H4 (cell line): ENCODE measurements at regions not wholly inside any gene's neighbourhood (a gene's known extent, or its start where the extent isn't known, plus 50 kb on each side); places are given as distances from the start of the nearest gene placed in this dataset.

Experiments used
- DNase-seq: peaks from one replicate; pipeline ENCODE4 v3.0.0-alpha.2; 2015; ENCODE audit warnings: low spot score

DNA sequence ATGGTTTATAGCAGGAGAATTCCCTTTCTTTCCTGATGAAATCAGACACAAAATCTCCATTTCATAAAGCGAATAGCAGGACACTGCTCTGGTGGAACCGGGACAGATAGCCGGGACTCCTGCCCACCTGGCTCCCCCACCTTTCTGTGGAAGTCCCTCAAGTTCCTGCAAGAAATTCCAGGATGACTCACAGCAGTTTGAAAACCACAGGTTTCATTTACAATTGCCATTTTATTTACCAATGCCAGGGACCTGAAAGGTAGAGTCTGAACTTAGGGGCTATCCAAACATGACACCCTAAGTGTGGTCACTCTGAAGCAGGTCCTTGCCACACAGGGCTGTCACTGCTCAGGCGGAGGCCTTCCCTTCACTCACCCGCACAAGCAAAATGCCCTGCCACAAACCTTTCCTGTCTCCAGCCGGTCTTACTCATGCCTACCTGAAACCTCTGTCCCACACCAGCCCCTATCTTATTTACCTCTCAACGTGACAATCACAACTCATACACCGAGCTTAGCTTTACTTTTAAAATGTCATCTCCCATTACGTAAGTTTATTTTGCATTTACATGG, 63.3 kb upstream of the TAF1L start:
- no peak for DNase-seq

GRCh38 chr9:32701321-32702022, 66.0 kb upstream of the TAF1L start:
- no peak for DNase-seq

DNA sequence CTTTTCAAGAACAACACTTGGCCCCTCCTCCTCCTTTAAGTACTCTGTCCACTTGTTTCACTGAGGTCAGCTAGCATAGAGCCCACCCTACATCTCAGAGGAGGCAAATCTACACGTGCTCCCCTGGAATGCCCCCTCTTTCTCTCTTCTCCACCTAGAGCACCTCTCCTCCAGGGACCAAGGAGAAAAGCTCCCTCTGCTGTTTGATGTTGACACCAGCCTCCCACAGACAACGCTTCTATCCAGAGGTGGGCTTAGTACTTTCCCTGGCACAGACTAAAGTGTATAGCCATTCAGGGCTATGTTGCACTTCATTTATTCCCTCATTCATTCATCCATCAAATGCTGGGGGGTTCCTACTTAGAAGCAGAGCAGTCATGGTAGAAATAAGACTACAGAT, 68.2 kb upstream of the TAF1L start:
- no peak for DNase-seq

DNA sequence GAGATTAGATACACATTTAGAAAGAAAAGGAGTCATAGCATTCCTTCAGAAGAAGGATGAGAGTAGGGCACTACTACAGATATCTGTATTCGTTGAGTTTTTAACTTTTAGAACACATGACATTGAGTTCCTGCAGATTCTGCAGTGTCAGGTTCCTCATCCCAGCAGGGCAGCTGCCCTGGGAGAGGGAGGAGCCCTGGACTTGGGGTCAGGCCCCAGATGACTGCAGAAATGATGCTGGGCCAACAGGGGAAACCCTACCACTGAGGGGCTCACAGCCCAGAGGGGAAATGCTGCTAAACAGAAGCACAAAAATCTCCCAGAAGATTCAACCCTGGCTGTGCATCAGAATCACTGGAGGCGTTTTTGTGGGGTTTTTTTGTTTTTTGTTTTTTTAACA, 68.9 kb upstream of the TAF1L start:
- no peak for DNase-seq

DNA sequence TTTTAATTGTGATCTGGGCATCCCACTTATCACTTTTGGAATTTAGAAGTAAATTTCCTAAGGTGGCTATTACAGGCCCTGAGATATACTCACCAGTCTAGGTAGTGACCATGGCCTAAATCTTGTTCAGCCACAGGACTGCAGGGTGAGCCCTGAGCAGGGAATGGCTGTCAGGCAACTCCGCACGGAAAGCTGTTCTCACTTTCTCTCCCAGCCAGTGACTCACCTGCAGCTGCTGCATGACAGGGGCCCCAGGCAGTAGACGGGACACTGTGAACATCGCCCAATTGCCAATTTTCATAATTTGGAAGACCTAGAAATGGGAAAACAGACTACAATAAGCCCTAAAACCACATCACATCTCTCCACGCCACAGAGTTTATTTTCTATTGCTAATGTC, 69.6 kb upstream of the TAF1L start:
- peak; percentile 47 for DNase-seq

DNA sequence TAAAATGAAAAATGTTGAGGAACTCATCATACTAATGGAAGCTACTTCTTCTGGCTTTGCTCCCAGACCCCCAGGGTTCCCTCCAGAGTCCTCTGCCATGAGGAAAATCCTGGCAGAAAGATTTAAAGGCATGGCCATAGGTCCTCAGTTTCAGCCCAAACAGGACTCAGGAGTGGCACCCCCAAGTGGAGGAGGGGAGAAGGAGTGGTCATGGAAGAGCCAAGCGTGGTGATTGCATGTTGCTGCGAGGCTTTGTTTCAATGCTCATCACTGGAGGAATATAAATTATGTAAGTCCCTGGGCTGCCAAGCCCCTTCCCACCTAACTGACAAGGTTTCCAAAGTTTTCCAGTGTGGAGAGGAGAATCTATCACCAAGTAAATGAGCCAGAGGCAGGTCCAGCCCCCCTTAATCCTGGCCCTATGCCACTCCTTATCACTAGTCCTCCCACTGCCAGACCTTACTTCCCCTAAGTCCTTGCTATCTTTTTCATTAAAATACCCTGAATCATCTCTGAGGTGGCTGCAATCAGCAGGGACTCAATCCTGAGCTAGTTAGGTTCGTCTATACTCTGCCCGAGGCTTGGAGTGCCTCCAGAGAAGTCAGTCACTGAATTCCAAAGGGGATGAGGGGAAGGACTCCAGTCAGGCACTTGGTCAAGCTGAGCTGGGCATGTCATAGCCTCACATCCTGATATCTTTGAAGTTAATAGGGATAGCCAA, 70.7 kb upstream of the TAF1L start:
- DNase-seq: no peak

- DNase-seq: no peak
These were observed 71.2 kb upstream of the TAF1L start for GRCh38 chr9:32706725-32707100.

DNA sequence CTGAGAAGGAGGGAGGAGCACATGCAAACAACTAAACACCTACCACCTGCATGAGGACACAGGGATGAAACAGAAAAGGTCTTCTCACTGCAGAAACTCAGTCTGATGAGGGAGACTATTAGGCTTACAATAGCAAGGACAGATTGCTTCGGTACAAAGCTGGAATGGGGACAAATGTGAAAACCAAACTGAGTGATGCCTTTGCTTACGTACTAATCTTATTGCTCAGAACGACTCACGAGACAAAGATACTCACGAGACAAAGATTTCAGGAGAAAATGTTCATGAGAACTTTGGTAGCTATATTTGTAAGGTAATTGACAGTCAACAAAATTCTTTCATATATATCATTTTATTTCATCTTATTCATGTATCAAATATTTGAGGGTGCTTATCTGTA, 71.9 kb upstream of the TAF1L start:
- DNase-seq: no peak

DNA sequence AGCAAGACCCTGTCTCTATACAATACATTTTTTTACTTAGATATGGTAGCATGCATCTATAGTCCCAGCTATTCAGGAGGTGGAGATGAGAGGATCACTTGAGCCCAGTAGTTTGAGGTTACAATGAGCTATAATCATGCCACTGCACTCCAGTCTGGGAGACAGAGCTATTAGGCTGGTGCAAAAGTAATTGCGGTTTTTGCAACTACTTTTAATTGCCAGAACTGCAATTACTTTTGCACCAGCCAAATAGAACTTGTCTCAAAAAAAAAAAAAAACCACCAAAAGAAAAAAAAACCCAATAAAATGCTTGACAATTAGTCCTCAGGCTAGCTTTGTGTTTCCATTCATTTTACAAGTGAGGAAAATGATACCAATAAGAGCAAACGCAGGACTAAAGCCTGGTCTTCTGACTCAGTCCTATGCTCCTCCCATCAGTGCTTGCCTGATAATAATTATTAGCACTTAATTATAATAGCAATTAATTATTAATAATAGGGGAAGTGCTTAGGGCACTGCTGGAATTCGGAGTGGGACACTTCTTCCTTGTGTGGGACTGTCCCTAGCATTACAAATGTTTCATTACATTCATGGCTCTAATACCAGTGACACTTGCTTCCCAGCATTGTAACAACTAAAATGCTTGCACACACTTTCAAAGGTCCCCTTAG, 73.1 kb upstream of the TAF1L start:
- no peak for DNase-seq

DNA sequence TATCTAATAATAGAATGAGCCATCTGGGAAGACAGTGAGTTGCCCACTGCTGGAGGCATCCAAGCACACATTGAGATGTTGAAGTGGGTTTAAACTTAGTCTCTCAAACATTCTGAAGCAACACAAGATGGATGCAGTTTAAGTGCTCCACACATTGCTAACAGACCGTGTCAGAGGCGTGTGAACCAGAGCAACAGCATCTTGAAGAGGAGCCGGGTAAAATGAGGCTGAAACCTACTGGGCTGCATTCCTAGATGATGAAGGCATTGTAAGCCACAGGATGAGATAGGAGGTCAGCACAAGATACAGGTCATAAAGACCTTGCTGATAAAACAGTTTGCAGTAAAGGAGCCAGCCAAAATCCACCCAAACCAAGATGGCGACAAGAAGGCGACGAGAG, 73.5 kb upstream of the TMEM215 start:
- no peak for DNase-seq

DNA sequence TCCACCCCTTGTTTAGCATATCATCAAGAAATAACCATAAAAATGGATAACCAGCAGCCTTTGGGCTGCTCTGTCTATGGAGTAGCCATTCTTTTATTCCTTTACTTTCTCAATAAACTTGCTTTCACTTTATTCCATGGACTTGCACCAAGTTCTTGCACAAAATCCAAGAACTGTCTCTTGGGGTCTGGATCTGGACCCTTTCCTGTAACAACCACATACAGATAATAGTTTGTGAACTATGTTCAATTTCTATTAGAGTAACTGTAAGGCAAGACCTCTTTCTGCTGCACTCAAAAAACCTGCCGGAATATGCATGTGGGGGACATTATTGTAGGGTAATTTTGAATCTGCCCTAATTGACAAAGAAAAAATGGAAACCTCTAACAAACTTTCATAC, 66.9 kb upstream of the TMEM215 start:
- DNase-seq: no peak

- no peak for DNase-seq
These were observed 66.3 kb upstream of the TMEM215 start for GRCh38 chr9:32716955-32717543.

DNA sequence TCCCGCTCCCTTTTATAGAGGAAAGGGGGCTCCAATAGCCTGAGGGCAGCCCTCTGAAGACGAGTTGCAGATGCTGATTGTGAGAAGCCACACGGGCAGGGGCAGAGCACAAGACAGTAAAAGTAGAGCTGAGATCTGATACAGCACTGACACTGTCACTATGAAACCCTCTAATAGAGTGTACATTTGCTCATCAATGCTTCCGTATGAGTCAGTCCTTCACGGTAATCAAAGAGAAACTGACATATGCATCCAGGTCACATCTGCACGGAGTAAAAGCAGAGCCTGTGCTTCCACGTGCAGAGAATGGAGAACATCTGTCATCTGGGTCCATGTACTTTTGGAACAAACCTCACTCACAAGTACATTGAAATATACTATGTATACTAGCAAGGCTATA, 60.6 kb upstream of the TMEM215 start:
- no peak for DNase-seq

DNA sequence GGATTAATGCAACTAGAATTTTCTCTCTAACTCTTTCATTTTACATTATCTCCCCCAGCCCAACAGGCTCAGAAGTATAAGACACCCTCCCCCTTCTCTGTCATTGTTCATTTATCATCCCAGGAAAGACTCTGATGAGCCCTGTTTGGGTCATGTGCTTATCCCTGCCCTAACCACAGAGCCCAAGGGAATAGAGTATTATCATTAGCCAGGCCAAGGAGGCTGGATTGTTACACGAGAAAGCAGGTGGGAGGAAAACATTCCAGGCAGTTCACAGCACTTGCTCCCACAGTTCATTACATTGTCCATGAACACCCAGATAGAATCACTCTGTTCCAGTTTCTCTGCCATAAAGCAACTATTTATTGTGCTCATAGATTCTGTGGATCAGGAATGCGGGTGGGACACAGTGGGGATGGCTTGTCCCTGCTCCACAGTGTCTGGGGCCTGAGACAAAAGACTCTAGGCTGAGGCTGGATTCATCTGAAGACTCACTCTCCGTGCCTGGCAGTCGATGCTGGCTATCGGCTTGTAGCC, 59.5 kb upstream of the TMEM215 start:
- no peak for DNase-seq

GRCh38 chr9:32725066-32725860, 58.1 kb upstream of the TMEM215 start:
- DNase-seq: no peak

GRCh38 chr9:32728181-32728580, 55.2 kb upstream of the TMEM215 start:
- DNase-seq: no peak
